Sigmoid colon (tissue), 6 donors: ENCODE measurements at regions not wholly inside any gene's neighbourhood (a gene's known extent, or its start where the extent isn't known, plus 50 kb on each side); places are given as distances from the start of the nearest gene placed in this dataset.

Source experiments
- DNase-seq: peaks from one replicate; pipeline ENCODE4 v3.0.0-alpha.2; 2019
- H3K27ac ChIP-seq, 4 donors: fragments of 200-600 bp; sonication (generic); one replicate each; pipeline ENCODE4 v1.5.1; 2016 to 2019; ENCODE audit warnings: mild to moderate bottlenecking in 1 of 4
- H3K27me3 ChIP-seq, 3 donors: fragments of 200-600 bp; sonication (generic); one replicate each; pipeline ENCODE4 v1.5.1; 2019; ENCODE audit warnings: mild to moderate bottlenecking in 1 of 3
- H3K36me3 ChIP-seq, 4 donors: fragments of 200-600 bp; sonication (generic); one replicate each; pipeline ENCODE4 v1.5.1; 2016 to 2019
- H3K4me1 ChIP-seq, 4 donors: fragments of 200-600 bp; sonication (generic); one replicate each; pipeline ENCODE4 v1.5.1; 2017 to 2019
- H3K4me3 ChIP-seq, 4 donors: fragments of 200-600 bp; sonication (generic); one replicate each; pipeline ENCODE4 v1.5.1; 2017 to 2019; ENCODE audit warnings: mild to moderate bottlenecking in 2 of 4, moderate library complexity in 1 of 4
- H3K9me3 ChIP-seq, 4 donors: fragments of 200-600 bp in 3 of 4; sonication (generic) in 3 of 4; one replicate each; pipeline versions ENCODE4 v1.5.1 to v1.6.1; 2013 to 2019
- EP300 ChIP-seq, 4 donors: sonication (generic); formaldehyde crosslinking; IDR thresholded peaks; one replicate each; pipeline ENCODE4 v1.6.1; 2017; ENCODE audit warnings: antibody characterized with exemption in 4 of 4
- POLR2A ChIP-seq, 2 donors: fragments of 450-650 bp; IDR thresholded peaks; one replicate each; pipeline ENCODE4 v1.6.1; 2016; ENCODE audit warnings: antibody characterized with exemption in 2 of 2, mild to moderate bottlenecking in 2 of 2, moderate library complexity in 2 of 2
- POLR2AphosphoS5 ChIP-seq, 4 donors: sonication (generic); formaldehyde crosslinking; IDR thresholded peaks; one replicate each; pipeline ENCODE4 v1.6.1; 2017; ENCODE audit warnings: antibody characterized with exemption in 4 of 4
- WGBS, 2 donors: extraction: QIAGEN DNeasy Blood & Tissue Kit; methylation state at CpG; one replicate each; pipeline ENCODE4 v1.1.7; 2013; 5-methylcytosine and 5-hydroxymethylcytosine counted together
- intact Hi-C: fragments of 100-400 bp; cut with DNase I; formaldehyde crosslinking; loops from one replicate; pipeline ENCODE4 v1.15.1; 2023
- TF ChIP-seq, protein P1 (sequence below), 4 experiments: fragments of 450-650 bp in 3 of 4; fragments of 200-600 bp in 1 of 4; IDR thresholded peaks; one replicate each; pipeline ENCODE4 v1.5.1; 2016 to 2019; ENCODE audit warnings: antibody characterized with exemption in 4 of 4, mild to moderate bottlenecking in 3 of 4, moderate library complexity in 2 of 4
- donor health status: healthy with polysubstance abuse.
- donor health status: healthy.

- H3K27ac ChIP-seq: no peak overlapping the region
- WGBS, 2 donors: 50 to 65% methylated on average over 14 of the region's 14 CpGs
- DNase-seq: no peak
- intact Hi-C loops: no loop called here
- TF ChIP-seq POLR2A (IDR thresholded peaks at IDR 0.05): no peak
- no peaks in the 10 kb centered on the region for H3K27me3 ChIP-seq
- no peak overlapping the region for H3K4me3 ChIP-seq
- H3K4me1 ChIP-seq: no peaks in the 10 kb centered on the region
- H3K9me3 ChIP-seq: no peaks in the 10 kb centered on the region
- no peaks in the 10 kb centered on the region for H3K36me3 ChIP-seq
These were observed 471.9 kb upstream of the HS6ST1 start for GRCh38 chr2:128790541-128791001.

DNA sequence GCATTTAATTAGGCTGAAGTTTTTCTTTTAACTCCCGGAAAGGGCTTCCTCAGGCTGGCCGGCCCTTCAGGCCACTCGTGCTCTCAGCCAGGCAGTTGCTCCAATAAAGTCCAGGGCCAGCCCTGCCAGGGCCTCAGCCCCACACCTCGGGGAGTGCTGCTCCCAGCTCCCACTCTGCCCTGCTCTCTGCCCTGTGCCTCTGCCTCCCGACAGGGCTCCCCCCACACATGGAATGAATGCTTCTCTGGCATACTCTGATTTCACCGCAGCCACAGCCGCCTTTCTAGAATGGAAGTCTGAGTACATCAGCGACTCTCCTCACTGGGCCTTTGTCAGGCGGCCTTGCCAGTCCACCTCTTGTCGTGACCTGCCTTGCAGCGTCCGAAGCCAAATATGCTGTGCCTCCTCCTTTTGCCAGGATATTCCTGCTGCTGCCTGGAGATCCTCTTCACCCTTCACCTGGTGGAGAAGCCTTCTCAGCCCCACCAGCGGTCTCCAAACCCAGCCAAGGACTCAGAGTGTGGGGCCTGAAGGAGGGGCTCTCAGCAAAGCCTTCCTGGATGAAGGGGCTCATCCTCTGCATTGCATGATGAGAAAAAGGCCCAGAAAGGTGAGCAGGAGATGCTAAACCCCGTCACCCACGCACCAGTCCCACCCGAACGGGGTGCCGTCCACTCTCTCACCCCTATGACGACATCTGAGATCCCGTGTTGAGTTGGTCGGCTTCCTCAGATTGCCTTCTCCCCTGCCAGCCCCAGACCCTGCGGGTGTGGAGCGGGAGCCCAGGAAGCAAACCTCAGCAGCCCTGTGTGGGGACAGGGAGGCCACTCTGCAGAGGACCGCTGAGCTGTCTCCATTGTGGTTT is 472.7 kb upstream of the HS6ST1 start:
- no peaks in the 10 kb centered on the region for H3K36me3 ChIP-seq
- H3K27me3 ChIP-seq: no peaks in the 10 kb centered on the region
- intact Hi-C loops: no loop called here
- 83 to 88% methylated on average over 24 of the region's 24 CpGs for WGBS, 2 donors
- H3K9me3 ChIP-seq: no peaks in the 10 kb centered on the region
- H3K4me1 ChIP-seq: no peaks in the 10 kb centered on the region
- no peak for TF ChIP-seq EP300 (IDR thresholded peaks at IDR 0.05)
- TF ChIP-seq POLR2A (IDR thresholded peaks at IDR 0.05): no peak
- H3K4me3 ChIP-seq: no peak overlapping the region
- no peak overlapping the region for H3K27ac ChIP-seq
- no peak for DNase-seq

GRCh38 chr2:128791985-128792320 is 473.3 kb upstream of the HS6ST1 start:
- no peaks in the 10 kb centered on the region for H3K36me3 ChIP-seq
- WGBS, 2 donors: 81% methylated on average over 7 of the region's 7 CpGs
- H3K4me3 ChIP-seq: no peak overlapping the region
- TF ChIP-seq POLR2A (IDR thresholded peaks at IDR 0.05) (no peak), EP300 (IDR thresholded peaks at IDR 0.05) (no peak), POLR2AphosphoS5 (IDR thresholded peaks at IDR 0.05) (no peak)
- TF ChIP-seq, protein P1, sequence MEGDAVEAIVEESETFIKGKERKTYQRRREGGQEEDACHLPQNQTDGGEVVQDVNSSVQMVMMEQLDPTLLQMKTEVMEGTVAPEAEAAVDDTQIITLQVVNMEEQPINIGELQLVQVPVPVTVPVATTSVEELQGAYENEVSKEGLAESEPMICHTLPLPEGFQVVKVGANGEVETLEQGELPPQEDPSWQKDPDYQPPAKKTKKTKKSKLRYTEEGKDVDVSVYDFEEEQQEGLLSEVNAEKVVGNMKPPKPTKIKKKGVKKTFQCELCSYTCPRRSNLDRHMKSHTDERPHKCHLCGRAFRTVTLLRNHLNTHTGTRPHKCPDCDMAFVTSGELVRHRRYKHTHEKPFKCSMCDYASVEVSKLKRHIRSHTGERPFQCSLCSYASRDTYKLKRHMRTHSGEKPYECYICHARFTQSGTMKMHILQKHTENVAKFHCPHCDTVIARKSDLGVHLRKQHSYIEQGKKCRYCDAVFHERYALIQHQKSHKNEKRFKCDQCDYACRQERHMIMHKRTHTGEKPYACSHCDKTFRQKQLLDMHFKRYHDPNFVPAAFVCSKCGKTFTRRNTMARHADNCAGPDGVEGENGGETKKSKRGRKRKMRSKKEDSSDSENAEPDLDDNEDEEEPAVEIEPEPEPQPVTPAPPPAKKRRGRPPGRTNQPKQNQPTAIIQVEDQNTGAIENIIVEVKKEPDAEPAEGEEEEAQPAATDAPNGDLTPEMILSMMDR (IDR thresholded peaks at IDR 0.05): no peak
- H3K27me3 ChIP-seq: no peaks in the 10 kb centered on the region
- H3K4me1 ChIP-seq: no peaks in the 10 kb centered on the region
- no peak for DNase-seq
- intact Hi-C loops: no loop called here
- no peaks in the 10 kb centered on the region for H3K9me3 ChIP-seq
- no peak overlapping the region for H3K27ac ChIP-seq

DNA sequence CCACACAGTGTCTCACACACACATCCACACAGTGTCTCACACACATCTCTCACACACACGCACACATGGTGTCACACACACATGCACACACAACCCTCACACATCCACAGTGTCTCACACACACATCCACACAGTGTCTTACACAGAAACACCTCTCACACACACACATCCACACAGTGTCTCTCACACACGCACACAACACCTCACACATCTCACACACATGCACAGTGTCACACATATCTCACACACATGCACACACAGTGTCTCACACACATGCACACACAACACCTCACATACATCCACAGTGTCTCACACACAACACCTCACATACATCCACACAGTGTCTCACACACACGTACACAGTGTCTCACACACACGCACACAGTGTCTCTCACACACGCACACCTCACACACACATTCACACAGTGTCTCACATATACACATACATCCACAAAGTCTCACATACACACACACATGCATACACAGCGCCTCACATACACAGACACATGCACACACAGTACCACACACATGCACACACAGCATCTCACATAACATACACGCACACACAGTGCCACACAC is 473.9 kb upstream of the HS6ST1 start:
- H3K9me3 ChIP-seq: no peaks in the 10 kb centered on the region
- no peaks in the 10 kb centered on the region for H3K36me3 ChIP-seq
- WGBS, 2 donors: 93% methylated on average over 7 of the region's 7 CpGs
- no peaks in the 10 kb centered on the region for H3K4me1 ChIP-seq
- intact Hi-C loops: no loop called here
- no peak overlapping the region for H3K27ac ChIP-seq
- H3K4me3 ChIP-seq: no peak overlapping the region
- TF ChIP-seq EP300 (IDR thresholded peaks at IDR 0.05): no peak
- DNase-seq: no peak
- H3K27me3 ChIP-seq: no peaks in the 10 kb centered on the region

GRCh38 chr2:128793404-128793803 is 474.7 kb upstream of the HS6ST1 start:
- H3K4me3 ChIP-seq: no peak overlapping the region
- no peaks in the 10 kb centered on the region for H3K36me3 ChIP-seq
- no peaks in the 10 kb centered on the region for H3K4me1 ChIP-seq
- no peak overlapping the region for H3K27ac ChIP-seq
- H3K9me3 ChIP-seq: no peaks in the 10 kb centered on the region
- intact Hi-C loops: no loop called here
- 62 to 78% methylated on average over 6 of the region's 6 CpGs for WGBS, 2 donors
- no peaks in the 10 kb centered on the region for H3K27me3 ChIP-seq
- DNase-seq: no peak
- TF ChIP-seq EP300 (IDR thresholded peaks at IDR 0.05) (no peak), POLR2A (IDR thresholded peaks at IDR 0.05) (no peak), POLR2AphosphoS5 (IDR thresholded peaks at IDR 0.05) (no peak)
- TF ChIP-seq, protein P1 (IDR thresholded peaks at IDR 0.05): no peak

DNA sequence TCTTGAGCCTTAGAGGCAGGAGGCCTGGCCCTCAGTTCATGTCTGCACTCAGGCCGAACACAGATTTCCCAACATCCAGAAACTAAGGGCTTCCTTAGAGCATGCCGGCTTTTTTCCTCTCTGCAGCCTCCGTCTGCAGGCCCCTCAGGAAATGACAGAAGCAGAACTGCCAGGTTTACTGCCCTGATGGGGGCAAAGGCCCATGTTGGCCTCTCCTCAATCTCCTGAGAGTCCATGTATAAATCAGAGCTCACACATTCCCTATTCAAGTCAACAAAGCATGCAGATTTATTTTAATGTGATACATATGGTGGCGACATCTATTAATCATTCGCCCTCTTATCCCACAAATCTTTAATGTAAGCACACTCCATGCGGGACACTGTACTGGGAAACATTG is 475.6 kb upstream of the HS6ST1 start:
- intact Hi-C loops: no loop called here
- H3K4me3 ChIP-seq: no peak overlapping the region
- no peaks in the 10 kb centered on the region for H3K36me3 ChIP-seq
- WGBS, 2 donors: 80 to 82% methylated on average over 6 of the region's 6 CpGs
- no peak overlapping the region for H3K27ac ChIP-seq
- no peaks in the 10 kb centered on the region for H3K27me3 ChIP-seq
- H3K9me3 ChIP-seq: no peaks in the 10 kb centered on the region
- TF ChIP-seq, protein P1 (IDR thresholded peaks at IDR 0.05): no peak
- DNase-seq: no peak
- no peaks in the 10 kb centered on the region for H3K4me1 ChIP-seq
